ENCODE measurements at regions not wholly inside any gene's neighbourhood (a gene's known extent, or its start where the extent isn't known, plus 50 kb on each side); places are given as distances from the start of the nearest gene placed in this dataset.

- TF ChIP-seq, protein P1, sequence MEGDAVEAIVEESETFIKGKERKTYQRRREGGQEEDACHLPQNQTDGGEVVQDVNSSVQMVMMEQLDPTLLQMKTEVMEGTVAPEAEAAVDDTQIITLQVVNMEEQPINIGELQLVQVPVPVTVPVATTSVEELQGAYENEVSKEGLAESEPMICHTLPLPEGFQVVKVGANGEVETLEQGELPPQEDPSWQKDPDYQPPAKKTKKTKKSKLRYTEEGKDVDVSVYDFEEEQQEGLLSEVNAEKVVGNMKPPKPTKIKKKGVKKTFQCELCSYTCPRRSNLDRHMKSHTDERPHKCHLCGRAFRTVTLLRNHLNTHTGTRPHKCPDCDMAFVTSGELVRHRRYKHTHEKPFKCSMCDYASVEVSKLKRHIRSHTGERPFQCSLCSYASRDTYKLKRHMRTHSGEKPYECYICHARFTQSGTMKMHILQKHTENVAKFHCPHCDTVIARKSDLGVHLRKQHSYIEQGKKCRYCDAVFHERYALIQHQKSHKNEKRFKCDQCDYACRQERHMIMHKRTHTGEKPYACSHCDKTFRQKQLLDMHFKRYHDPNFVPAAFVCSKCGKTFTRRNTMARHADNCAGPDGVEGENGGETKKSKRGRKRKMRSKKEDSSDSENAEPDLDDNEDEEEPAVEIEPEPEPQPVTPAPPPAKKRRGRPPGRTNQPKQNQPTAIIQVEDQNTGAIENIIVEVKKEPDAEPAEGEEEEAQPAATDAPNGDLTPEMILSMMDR (IDR thresholded peaks at IDR 0.05): no peak
- no peak for TF ChIP-seq POLR2AphosphoS5 (IDR thresholded peaks at IDR 0.05)
- no peak for TF ChIP-seq POLR2A (IDR thresholded peaks at IDR 0.05)
- no peak for TF ChIP-seq EP300 (IDR thresholded peaks at IDR 0.05)
These were observed 944.0 kb upstream of the ADGRL4 start for GRCh38 chr1:79950511-79950910.

Measured in sigmoid colon (tissue), 4 donors.